ENCODE measurements at regions not wholly inside any gene's neighbourhood (a gene's known extent, or its start where the extent isn't known, plus 50 kb on each side); places are given as distances from the start of the nearest gene placed in this dataset.

DNA sequence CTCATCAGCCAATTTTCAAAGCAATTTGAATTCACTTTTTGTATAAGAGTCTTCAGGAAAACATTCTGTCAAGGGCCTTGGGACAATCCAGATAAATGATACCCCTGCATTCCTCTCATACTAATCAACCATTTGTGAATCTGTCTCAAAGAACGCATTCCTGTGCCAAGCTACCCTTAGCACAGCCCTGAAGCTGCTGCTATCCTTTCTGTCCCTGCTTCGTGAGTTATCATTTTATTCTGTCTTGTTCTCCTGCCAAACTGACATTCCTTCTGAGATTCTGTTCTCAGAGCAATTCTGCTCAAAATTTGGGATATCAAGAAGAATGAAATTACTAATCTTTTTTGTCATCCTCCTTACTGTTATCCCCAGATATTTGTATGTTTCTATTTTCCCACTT lies 213.9 kb upstream of the STXBP5 start:
- no peak for TF ChIP-seq RXRA (IDR thresholded peaks at IDR 0.05)
- TF ChIP-seq JUND (IDR thresholded peaks at IDR 0.05): no peak
- no peak for TF ChIP-seq NR2F2 (IDR thresholded peaks at IDR 0.05)
- no peak for TF ChIP-seq TAF1 (conservative IDR thresholded peaks at IDR 0.05)
- no peak for TF ChIP-seq HNF4G (IDR thresholded peaks at IDR 0.05)
- TF ChIP-seq, protein P1, sequence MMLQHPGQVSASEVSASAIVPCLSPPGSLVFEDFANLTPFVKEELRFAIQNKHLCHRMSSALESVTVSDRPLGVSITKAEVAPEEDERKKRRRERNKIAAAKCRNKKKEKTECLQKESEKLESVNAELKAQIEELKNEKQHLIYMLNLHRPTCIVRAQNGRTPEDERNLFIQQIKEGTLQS (IDR thresholded peaks at IDR 0.05): no peak
- TF ChIP-seq, protein P2, sequence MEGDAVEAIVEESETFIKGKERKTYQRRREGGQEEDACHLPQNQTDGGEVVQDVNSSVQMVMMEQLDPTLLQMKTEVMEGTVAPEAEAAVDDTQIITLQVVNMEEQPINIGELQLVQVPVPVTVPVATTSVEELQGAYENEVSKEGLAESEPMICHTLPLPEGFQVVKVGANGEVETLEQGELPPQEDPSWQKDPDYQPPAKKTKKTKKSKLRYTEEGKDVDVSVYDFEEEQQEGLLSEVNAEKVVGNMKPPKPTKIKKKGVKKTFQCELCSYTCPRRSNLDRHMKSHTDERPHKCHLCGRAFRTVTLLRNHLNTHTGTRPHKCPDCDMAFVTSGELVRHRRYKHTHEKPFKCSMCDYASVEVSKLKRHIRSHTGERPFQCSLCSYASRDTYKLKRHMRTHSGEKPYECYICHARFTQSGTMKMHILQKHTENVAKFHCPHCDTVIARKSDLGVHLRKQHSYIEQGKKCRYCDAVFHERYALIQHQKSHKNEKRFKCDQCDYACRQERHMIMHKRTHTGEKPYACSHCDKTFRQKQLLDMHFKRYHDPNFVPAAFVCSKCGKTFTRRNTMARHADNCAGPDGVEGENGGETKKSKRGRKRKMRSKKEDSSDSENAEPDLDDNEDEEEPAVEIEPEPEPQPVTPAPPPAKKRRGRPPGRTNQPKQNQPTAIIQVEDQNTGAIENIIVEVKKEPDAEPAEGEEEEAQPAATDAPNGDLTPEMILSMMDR (IDR thresholded peaks at IDR 0.05; ENCODE audit: low read depth, low read length, missing input control): no peak
- TF ChIP-seq SP1 (IDR thresholded peaks at IDR 0.05): no peak
- no peak for TF ChIP-seq FOXA2 (IDR thresholded peaks at IDR 0.05)
- no peak for TF ChIP-seq HNF4A (conservative IDR thresholded peaks at IDR 0.05)
- no peak for TF ChIP-seq RAD21 (IDR thresholded peaks at IDR 0.05)

DNA sequence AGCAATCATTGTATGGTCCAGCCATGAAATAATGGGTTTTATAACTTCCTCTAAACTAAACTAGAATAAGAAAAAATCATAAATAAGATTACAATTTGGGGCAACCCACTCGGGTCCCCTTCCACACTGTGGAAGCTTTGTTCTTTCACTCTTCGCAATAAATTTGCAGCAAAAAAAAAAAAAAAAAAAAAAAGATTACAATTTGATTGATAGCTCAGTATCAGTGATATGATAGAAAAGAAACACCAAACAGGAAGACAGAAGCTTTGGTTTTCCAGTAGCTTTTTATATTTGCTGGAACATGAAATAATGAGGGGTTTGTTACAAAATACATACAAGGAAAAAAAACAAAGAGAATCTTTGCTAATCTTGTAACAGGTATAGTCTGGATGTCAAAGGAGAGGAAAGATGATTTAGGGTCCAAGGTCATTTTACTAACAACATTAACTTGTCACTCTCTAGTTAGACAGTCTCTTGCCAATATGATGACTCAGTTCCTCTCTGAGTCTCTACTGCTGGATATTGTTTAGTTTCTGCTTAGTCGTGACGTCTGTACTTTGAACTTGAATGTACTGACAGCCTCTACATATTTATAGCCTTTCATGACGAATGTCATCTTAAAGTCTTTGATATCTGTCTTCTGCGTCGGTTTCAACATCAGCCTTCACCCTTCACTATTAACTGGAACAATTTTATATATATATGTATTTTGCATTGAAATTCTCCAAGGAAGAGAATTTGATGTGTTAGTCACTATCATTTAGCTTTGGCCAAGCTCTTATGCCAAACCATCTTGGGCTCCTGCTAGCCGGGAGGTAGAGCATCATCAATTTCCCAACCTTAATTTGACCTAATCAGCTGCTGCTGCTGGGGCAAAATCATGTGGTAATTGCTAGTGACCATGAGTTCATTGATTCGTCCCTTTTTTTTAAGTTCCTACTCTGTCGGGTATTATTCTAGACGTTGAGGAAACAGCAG lies 213.1 kb upstream of the STXBP5 start:
- Histone ChIP-seq H3K4me1 (ENCODE audit: control insufficient read depth in 4 of 4, insufficient read depth in 4 of 4, low read length in 3 of 4) (no peaks in the 10 kb centered on the region), H3K27ac (ENCODE audit: low read depth in 1 of 2, low read length in 2 of 2) (no peak overlapping the region), H3K9ac (ENCODE audit: low read depth in 1 of 2, low read length in 2 of 2) (no peak overlapping the region), H3K27me3 (ENCODE audit: control insufficient read depth in 4 of 4, insufficient read depth in 4 of 4, low read length in 3 of 4) (no peaks in the 10 kb centered on the region), H3K4me3 (ENCODE audit: low read depth in 1 of 3, low read length in 3 of 3) (no peak overlapping the region), H3K36me3 (ENCODE audit: control insufficient read depth in 4 of 4, insufficient read depth in 3 of 4, low read depth in 1 of 4, low read length in 3 of 4) (no peaks in the 10 kb centered on the region), H3K9me3 (ENCODE audit: control insufficient read depth in 4 of 4, low read length in 3 of 4) (no peaks in the 10 kb centered on the region)
- DNase-seq (ENCODE audit: low spot score): no peak
- no peak for TF ChIP-seq FOXA1 (IDR thresholded peaks at IDR 0.05)
- TF ChIP-seq EGR1 (IDR thresholded peaks at IDR 0.05; ENCODE audit: low read depth in 2 of 2): no peak
- no peak for TF ChIP-seq GABPA (IDR thresholded peaks at IDR 0.05 in 1 of 2, conservative IDR thresholded peaks at IDR 0.05 in 1 of 2)
- no peak for TF ChIP-seq HNF4A (conservative IDR thresholded peaks at IDR 0.05)
- no peak for TF ChIP-seq FOXA2 (IDR thresholded peaks at IDR 0.05)
- TF ChIP-seq TAF1 (conservative IDR thresholded peaks at IDR 0.05): no peak
- TF ChIP-seq HNF4G (IDR thresholded peaks at IDR 0.05): no peak
- TF ChIP-seq, protein P3, sequence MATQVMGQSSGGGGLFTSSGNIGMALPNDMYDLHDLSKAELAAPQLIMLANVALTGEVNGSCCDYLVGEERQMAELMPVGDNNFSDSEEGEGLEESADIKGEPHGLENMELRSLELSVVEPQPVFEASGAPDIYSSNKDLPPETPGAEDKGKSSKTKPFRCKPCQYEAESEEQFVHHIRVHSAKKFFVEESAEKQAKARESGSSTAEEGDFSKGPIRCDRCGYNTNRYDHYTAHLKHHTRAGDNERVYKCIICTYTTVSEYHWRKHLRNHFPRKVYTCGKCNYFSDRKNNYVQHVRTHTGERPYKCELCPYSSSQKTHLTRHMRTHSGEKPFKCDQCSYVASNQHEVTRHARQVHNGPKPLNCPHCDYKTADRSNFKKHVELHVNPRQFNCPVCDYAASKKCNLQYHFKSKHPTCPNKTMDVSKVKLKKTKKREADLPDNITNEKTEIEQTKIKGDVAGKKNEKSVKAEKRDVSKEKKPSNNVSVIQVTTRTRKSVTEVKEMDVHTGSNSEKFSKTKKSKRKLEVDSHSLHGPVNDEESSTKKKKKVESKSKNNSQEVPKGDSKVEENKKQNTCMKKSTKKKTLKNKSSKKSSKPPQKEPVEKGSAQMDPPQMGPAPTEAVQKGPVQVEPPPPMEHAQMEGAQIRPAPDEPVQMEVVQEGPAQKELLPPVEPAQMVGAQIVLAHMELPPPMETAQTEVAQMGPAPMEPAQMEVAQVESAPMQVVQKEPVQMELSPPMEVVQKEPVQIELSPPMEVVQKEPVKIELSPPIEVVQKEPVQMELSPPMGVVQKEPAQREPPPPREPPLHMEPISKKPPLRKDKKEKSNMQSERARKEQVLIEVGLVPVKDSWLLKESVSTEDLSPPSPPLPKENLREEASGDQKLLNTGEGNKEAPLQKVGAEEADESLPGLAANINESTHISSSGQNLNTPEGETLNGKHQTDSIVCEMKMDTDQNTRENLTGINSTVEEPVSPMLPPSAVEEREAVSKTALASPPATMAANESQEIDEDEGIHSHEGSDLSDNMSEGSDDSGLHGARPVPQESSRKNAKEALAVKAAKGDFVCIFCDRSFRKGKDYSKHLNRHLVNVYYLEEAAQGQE (IDR thresholded peaks at IDR 0.05): no peak
- 78% methylated on average over 11 of the region's 11 CpGs for WGBS

More for the DNA sequence above, 213.9 kb upstream of the STXBP5 start:
- Histone ChIP-seq H3K36me3 (ENCODE audit: control insufficient read depth in 4 of 4, insufficient read depth in 3 of 4, low read depth in 1 of 4, low read length in 3 of 4) (no peaks in the 10 kb centered on the region), H3K27me3 (ENCODE audit: control insufficient read depth in 4 of 4, insufficient read depth in 4 of 4, low read length in 3 of 4) (no peaks in the 10 kb centered on the region), H3K9me3 (ENCODE audit: control insufficient read depth in 4 of 4, low read length in 3 of 4) (no peaks in the 10 kb centered on the region), H3K9ac (ENCODE audit: low read depth in 1 of 2, low read length in 2 of 2) (no peak overlapping the region), H3K4me3 (ENCODE audit: low read depth in 1 of 3, low read length in 3 of 3) (no peak overlapping the region), H3K27ac (ENCODE audit: low read depth in 1 of 2, low read length in 2 of 2) (no peak overlapping the region), H3K4me1 (ENCODE audit: control insufficient read depth in 4 of 4, insufficient read depth in 4 of 4, low read length in 3 of 4) (no peaks in the 10 kb centered on the region)
- DNase-seq (ENCODE audit: low spot score): no peak
- WGBS: 75% methylated on average over 2 of the region's 2 CpGs
